Sigmoid colon (tissue), 3 donors: ENCODE measurements at regions not wholly inside any gene's neighbourhood (a gene's known extent, or its start where the extent isn't known, plus 50 kb on each side); places are given as distances from the start of the nearest gene placed in this dataset.

Source experiments
- CTCF ChIP-seq, 4 experiments: fragments of 450-650 bp in 3 of 4; fragments of 200-600 bp in 1 of 4; IDR thresholded peaks; one replicate each; pipeline ENCODE4 v1.5.1; 2016 to 2019; ENCODE audit warnings: antibody characterized with exemption in 4 of 4, mild to moderate bottlenecking in 3 of 4, moderate library complexity in 2 of 4
- POLR2A ChIP-seq, 2 donors: fragments of 450-650 bp; IDR thresholded peaks; one replicate each; pipeline ENCODE4 v1.6.1; 2016; ENCODE audit warnings: antibody characterized with exemption in 2 of 2, mild to moderate bottlenecking in 2 of 2, moderate library complexity in 2 of 2

- TF ChIP-seq POLR2A (IDR thresholded peaks at IDR 0.05) (no peak), CTCF (IDR thresholded peaks at IDR 0.05) (no peak)
These were observed 252.4 kb upstream of the KAZN start for GRCh38 chr1:14345946-14346550.
